HG03103 (cell line): ENCODE measurements at regions not wholly inside any gene's neighbourhood (a gene's known extent, or its start where the extent isn't known, plus 50 kb on each side); places are given as distances from the start of the nearest gene placed in this dataset.
"Not testable (repeated sequence)": the region's sequence is repeated elsewhere in the genome, so short reads cannot be mapped to it uniquely, and the experiment has no call there.

Source experiments
- ATAC-seq: cut with Tn5 transposase; IDR thresholded peaks from one replicate; pipeline ENCODE4 v1.9.1; 2021; ENCODE audit warnings: low read depth; ENCODE audit not compliant: unreplicated experiment

DNA sequence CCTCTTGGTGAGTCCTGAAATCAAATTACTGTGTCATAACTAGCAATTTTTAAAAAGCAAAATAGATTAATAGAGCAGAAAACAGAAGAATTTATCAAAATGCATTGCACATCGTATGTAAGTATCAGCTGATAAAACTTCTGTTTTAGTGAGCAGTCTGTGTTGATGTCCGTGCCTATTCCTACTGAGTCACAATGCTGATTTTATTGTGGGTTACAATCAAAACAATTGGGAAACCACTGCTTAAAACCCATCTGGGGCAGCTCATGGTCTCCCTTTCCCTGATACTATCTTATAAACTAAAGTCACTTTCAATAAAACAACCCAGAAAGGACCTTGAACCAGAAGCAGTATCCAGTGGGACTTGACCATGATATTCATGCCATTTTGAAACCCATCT is 101.1 kb upstream of the GPR39 start:
- ATAC-seq, result not testable (repeated sequence)

DNA sequence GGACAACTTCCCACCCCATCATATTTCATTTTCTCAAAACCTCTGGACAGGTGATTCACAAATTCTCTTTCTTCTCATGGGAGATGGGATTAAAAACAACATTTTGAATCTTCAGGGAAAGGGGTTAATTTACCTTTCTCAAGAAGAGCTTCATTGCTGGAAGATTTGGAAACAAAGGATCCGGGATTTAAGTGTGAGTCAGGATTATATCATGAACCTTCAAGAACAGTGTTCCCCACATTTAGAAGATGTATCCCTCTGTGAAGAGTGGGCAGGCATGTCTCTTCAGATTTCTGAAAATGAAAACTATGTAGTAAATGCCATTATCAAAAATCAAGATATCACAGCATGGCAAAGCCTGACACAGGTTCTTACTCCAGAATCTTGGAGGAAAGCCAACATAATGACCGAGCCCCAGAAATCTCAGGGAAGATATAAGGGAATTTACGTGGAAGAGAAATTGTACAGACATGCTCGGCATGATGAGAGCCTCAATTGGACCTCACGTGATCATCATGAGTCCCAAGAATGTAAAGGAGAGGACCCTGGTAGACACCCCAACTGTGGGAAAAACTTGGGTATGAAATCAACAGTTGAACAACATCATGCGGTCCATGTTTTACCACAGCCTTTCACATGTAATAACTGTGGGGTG is 99.5 kb upstream of the GPR39 start:
- not testable (repeated sequence) for ATAC-seq

GRCh38 chr2:132318481-132318880 is 98.1 kb upstream of the GPR39 start:
- not testable (repeated sequence) for ATAC-seq

DNA sequence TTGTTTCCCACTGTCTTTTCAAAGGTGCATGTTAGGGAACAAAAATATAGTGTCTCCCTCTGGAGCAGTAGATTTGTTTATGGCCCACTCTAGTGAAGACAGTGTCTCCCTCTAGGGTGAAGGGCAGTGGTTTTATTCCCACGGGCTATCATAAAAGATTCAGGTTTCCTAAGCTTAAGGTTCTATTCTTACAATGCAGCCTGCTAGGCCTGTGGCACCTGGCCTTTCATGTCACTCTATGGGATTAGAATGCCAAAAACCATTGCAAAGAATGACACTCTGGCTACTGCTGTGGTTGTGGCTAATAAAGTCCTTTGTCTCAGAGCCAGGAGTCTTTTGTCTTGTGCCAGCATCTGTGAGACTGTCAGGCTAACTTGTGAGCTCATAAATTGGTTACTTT is 92.6 kb upstream of the GPR39 start:
- ATAC-seq, result not testable (repeated sequence)

DNA sequence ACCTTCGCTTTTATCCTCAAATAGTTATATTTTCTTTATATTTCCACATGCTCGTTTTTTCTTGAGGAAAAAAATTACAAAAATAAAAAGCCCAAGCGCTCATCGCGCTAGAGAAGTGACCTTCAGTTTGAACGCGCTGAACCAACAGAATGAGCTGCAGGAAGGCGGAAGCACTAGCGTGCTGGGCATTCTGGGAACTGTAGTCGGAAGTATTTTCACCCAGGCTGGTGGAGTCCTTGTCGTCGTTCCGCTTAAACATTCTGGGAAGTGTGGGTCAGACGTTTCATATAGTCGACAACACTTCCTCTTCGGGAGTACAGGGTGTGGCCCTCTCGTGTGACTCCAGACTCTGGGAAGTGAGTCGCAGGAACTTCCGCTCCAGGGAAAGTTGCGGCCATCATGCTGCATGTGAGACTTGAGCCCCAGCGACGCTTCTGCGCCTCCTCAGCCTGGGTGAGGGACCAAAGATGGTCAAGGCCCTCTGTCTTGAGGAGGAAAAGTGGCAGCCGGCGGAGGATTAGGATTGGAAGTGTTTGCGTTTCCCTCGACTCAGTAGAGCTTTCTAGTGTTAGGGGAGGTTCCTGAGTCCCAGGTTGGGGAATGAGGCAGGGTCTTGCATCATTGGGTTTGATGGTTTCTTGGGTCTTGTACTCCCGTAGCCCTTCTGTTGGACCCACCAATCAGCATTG is 84.1 kb upstream of the GPR39 start:
- not testable (repeated sequence) for ATAC-seq

DNA sequence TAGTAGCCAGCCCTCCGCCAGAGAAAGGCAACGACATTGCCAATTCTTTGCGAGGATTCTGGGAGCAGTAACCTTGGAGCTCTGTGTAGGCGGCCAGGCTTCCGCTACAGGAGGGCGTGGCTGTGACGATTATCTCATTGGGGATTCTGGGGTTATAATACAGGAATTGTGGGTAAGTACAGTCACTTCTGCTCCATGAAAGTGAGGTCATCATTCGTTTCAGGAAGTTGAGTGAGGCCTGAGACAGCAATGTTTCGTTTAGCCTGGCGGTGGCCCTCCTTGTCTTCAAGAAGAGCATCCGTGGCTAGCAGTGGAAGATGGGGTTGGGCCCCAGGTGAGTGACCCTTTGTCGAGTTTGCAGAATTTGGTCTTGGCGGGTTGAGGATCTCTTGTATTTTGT is 79.5 kb upstream of the GPR39 start:
- ATAC-seq, result not testable (repeated sequence)

DNA sequence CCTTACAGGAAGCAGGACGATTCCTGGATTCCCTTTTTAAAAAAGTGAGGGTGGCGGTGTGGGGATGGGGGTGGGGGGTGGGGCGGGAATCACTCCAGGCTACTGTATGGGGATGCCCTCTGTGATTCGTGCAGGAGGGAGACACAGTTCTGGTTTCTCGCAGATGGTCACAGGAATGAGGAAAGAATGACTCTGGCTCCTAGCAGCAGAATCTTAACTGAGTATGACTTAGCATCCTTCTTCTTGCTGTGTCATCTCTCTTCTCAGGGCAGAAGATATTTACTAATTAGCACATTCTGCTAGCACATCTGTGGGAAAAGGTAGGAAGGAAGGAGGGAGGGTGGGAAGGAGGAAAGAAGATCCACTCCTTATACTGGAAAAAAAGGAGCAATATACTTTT is 78.8 kb upstream of the GPR39 start:
- not testable (repeated sequence) for ATAC-seq

GRCh38 chr2:132347041-132347780 is 69.4 kb upstream of the GPR39 start:
- ATAC-seq, result not testable (repeated sequence)

GRCh38 chr2:132349092-132349687 is 67.4 kb upstream of the GPR39 start:
- ATAC-seq, result not testable (repeated sequence)

- ATAC-seq, result not testable (repeated sequence)
Observed at GRCh38 chr2:132351668-132352067, 64.9 kb upstream of the GPR39 start.

- ATAC-seq, result not testable (repeated sequence)
Observed at GRCh38 chr2:132352481-132353001, 64.1 kb upstream of the GPR39 start.

GRCh38 chr2:132353380-132353779 is 63.2 kb upstream of the GPR39 start:
- not testable (repeated sequence) for ATAC-seq

DNA sequence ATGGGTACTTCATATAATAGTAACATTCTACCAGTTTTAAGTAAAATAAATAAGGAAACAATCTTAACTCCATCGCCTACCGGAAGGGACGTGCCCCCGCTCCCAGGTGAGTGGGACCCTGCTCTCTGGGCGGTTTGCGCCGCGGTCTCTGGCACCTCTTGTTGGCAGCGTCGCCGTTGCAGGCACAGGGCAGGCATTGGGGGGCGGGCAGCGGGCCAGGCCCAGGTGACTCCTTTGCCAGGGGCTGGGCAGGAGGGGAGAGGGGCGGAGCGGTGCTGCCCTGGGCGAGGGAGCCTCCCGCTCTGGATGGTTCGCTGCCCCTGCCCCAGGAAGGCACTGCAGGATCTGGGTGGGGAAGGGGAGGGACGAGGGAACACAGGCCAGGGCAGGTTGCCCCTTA is 55.6 kb upstream of the GPR39 start:
- not testable (repeated sequence) for ATAC-seq

DNA sequence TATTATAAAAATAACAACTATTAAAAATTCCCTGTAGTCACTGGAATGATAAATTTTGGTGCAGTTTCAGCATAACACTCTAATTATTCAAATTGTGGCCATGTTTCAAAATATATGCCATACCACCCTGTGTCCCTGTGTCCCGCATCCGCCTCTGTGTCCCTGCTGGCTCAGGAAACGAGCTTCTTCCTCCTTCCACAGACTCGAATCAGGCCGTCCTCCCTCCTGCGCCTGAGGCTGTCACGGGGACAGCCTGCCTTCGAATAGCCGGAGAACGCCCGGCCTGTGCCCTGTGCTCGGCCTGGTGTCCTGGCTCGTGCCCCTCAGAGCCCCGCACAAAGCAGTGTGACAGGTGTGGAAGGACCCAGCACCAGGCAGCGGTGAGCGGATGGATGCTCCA is 55.1 kb upstream of the GPR39 start:
- ATAC-seq, result not testable (repeated sequence)

GRCh38 chr2:132363352-132363751 is 53.3 kb upstream of the GPR39 start:
- not testable (repeated sequence) for ATAC-seq

GRCh38 chr2:132365963-132366362 is 50.6 kb upstream of the GPR39 start:
- not testable (repeated sequence) for ATAC-seq

DNA sequence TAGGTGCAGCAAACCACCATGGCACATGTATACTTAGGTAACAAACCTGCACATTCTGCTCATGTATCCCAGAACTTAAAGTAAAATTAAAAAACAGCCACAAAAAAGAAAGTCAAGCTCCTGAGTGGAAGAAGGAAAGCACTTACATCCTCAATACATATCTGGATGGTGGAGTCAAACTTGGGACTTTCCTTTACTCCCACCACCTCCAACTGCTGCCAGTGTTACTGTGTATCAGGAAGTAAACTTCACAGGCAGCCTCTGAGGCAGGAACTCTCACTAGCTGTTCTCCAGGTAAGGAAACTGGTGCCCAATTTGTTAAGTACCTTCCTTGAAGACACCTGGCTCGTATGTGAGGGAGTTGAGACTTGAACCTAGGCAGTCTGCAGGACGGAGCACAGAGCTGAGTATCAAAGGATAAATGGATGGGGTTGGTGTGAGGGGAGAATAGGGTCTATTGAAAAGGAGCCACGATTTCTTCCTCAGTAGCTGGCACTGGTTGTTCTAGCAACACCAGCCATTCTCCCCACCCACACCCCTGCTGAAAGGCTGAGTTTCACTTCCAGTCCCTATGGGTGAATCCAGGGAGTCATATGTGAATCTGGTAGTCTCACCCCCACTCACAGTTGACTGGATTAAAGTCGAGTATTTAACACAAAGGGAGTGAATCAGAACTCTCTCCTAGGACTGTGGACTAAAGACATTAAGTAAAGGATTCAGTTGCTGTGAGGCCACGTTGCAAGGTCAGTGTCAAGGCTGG is 50.0 kb upstream of the GPR39 start:
- no peak for ATAC-seq
